ENCODE measurements at regions not wholly inside any gene's neighbourhood (a gene's known extent, or its start where the extent isn't known, plus 50 kb on each side); places are given as distances from the start of the nearest gene placed in this dataset.

DNA sequence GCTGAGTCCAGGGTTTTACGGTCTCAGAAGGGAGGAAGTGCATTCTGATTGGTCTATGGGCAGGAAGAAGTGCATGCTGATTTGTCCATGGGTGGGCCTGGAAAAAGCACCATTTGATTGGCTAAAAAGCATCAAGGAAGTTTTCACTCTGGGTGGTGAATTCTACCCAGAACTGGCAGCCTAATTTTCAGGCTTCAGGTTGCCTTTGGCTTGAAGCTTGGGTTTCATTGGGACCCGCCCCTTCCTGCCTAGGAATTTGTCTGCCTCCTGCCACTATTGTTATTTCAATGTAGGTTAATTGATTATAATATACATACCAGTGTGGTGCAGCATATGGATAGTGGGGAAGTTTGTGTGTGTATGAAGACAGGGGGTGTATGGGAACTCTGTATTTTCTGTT is 1355.9 kb downstream of the SI start:
- ChIA-PET CTCF (no interaction called here), POLR2A (no interaction called here), RAD21 (ENCODE audit: low non-redundant PET in 1 of 2, low total read pairs in 2 of 2, uncharacterized antibody in 2 of 2, unreplicated experiment in 2 of 2) (no interaction called here)
- H3K4me1 ChIP-seq (ENCODE audit: control insufficient read depth in 1 of 2, insufficient read depth in 2 of 2, low read length in 2 of 2) = no peaks in the 10 kb centered on the region
- no peak overlapping the region for H3K4me3 ChIP-seq (replicated peaks in 1 of 2; ENCODE audit: low read depth in 1 of 2, low read length in 2 of 2)
- intact Hi-C loops (cut with micrococcal nuclease) = no loop called here
- H3K9me3 ChIP-seq (ENCODE audit: control insufficient read depth in 1 of 2, insufficient read depth in 1 of 2, low read depth in 1 of 2, low read length in 2 of 2) = no peaks in the 10 kb centered on the region
- no peak for DNase-seq (ENCODE audit: low read depth, low spot score)
- H3K27ac ChIP-seq (ENCODE audit: low read depth, low read length) = no peak overlapping the region
- no peak overlapping the region for H2AFZ ChIP-seq (ENCODE audit: low read depth, low read length, poor library complexity, severe bottlenecking)
- H4K20me1 ChIP-seq (ENCODE audit: insufficient read depth) = no peaks in the 10 kb centered on the region; the same call in 1 of the 2 replicates
- no peaks in the 10 kb centered on the region for H3K36me3 ChIP-seq (ENCODE audit: control insufficient read depth in 1 of 2, insufficient read depth in 2 of 2, low read length in 2 of 2)
- TF ChIP-seq ATF3 (IDR thresholded peaks at IDR 0.05) (no peak), SP1 (IDR thresholded peaks at IDR 0.05; ENCODE audit: low read depth) (no peak), POLR2A (IDR thresholded peaks at IDR 0.05; ENCODE audit: borderline replicate concordance, extremely low read depth, insufficient read depth, insufficient read length) (no peak)
- TF ChIP-seq, protein P1, sequence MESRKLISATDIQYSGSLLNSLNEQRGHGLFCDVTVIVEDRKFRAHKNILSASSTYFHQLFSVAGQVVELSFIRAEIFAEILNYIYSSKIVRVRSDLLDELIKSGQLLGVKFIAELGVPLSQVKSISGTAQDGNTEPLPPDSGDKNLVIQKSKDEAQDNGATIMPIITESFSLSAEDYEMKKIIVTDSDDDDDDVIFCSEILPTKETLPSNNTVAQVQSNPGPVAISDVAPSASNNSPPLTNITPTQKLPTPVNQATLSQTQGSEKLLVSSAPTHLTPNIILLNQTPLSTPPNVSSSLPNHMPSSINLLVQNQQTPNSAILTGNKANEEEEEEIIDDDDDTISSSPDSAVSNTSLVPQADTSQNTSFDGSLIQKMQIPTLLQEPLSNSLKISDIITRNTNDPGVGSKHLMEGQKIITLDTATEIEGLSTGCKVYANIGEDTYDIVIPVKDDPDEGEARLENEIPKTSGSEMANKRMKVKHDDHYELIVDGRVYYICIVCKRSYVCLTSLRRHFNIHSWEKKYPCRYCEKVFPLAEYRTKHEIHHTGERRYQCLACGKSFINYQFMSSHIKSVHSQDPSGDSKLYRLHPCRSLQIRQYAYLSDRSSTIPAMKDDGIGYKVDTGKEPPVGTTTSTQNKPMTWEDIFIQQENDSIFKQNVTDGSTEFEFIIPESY (IDR thresholded peaks at IDR 0.05; ENCODE audit: extremely low read depth, insufficient replicate concordance, low read length) = no peak
- no peaks in the 10 kb centered on the region for H3K27me3 ChIP-seq (ENCODE audit: insufficient read depth, low read length)
- no peaks in the 10 kb centered on the region for H3K9me2 ChIP-seq (ENCODE audit: insufficient read depth)
- no peaks in the 10 kb centered on the region for H3K79me2 ChIP-seq (ENCODE audit: insufficient read depth, low read length)
- H3K4me2 ChIP-seq (ENCODE audit: low read length) = no peak overlapping the region
- ATAC-seq = no peak
- BruUV-seq (replicated peaks) = no TSS peak
- H3K9ac ChIP-seq (ENCODE audit: low read length) = no peak overlapping the region

DNA sequence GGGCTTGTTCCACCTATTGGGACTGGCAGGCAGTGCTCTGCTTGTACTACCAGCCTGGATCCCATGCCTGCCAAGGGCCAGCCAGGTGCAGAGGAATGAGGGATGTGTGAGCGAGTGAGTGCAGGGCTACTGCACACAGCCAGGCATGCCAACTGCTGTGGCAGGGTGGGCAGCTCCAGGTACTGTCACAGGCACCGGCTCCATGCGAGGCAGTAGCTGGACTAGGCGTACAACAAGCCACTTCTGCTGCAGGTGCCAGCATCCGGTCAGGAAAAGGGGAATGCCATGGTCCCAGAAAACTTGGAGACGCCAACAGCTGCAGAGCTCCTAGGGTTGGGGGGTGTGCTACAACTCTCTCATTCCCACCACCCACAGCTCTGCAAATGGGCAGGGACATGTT is 1356.7 kb downstream of the SI start:
- no peaks in the 10 kb centered on the region for H3K9me3 ChIP-seq (ENCODE audit: control insufficient read depth in 1 of 2, insufficient read depth in 1 of 2, low read depth in 1 of 2, low read length in 2 of 2)
- CTCF ChIA-PET = no interaction called here
- no peaks in the 10 kb centered on the region for H3K4me1 ChIP-seq (ENCODE audit: control insufficient read depth in 1 of 2, insufficient read depth in 2 of 2, low read length in 2 of 2)
- POLR2A ChIA-PET = no interaction called here
- H3K27ac ChIP-seq (ENCODE audit: low read depth, low read length) = no peak overlapping the region
- no TSS peak for BruUV-seq (replicated peaks)
- H3K27me3 ChIP-seq (ENCODE audit: insufficient read depth, low read length) = no peaks in the 10 kb centered on the region
- no peaks in the 10 kb centered on the region for H3K9me2 ChIP-seq (ENCODE audit: insufficient read depth)
- H3K36me3 ChIP-seq (ENCODE audit: control insufficient read depth in 1 of 2, insufficient read depth in 2 of 2, low read length in 2 of 2) = no peaks in the 10 kb centered on the region
- H3K4me2 ChIP-seq (ENCODE audit: low read length) = no peak overlapping the region
- no peak overlapping the region for H3K9ac ChIP-seq (ENCODE audit: low read length)
- H3K4me3 ChIP-seq (replicated peaks in 1 of 2; ENCODE audit: low read depth in 1 of 2, low read length in 2 of 2) = no peak overlapping the region
- RAD21 ChIA-PET (ENCODE audit: low non-redundant PET in 1 of 2, low total read pairs in 2 of 2, uncharacterized antibody in 2 of 2, unreplicated experiment in 2 of 2) = no interaction called here
- DNase-seq (ENCODE audit: low read depth, low spot score) = no peak
- H3K79me2 ChIP-seq (ENCODE audit: insufficient read depth, low read length) = no peaks in the 10 kb centered on the region
- no peaks in the 10 kb centered on the region; the same call in 1 of the 2 replicates for H4K20me1 ChIP-seq (ENCODE audit: insufficient read depth)
- H2AFZ ChIP-seq (ENCODE audit: low read depth, low read length, poor library complexity, severe bottlenecking) = no peak overlapping the region
- no peak for ATAC-seq
- intact Hi-C loops (cut with micrococcal nuclease) = no loop called here
- TF ChIP-seq FOSL1 (IDR thresholded peaks at IDR 0.05; ENCODE audit: low read depth) = no peak
- no peak for TF ChIP-seq YY1 (IDR thresholded peaks at IDR 0.05; ENCODE audit: extremely low read depth, insufficient replicate concordance, low read depth, low read length)
- no peak for TF ChIP-seq EGR1 (IDR thresholded peaks at IDR 0.05; ENCODE audit: low read depth)
- TF ChIP-seq MAX (IDR thresholded peaks at IDR 0.05) = no peak
- no peak for TF ChIP-seq TCF7L2 (IDR thresholded peaks at IDR 0.05; ENCODE audit: borderline replicate concordance, extremely low read depth, insufficient read depth, insufficient read length)
- no peak for TF ChIP-seq ZFX (IDR thresholded peaks at IDR 0.05)
- no peak for TF ChIP-seq CBX3 (IDR thresholded peaks at IDR 0.05; ENCODE audit: low read depth)
- TF ChIP-seq, protein P2, sequence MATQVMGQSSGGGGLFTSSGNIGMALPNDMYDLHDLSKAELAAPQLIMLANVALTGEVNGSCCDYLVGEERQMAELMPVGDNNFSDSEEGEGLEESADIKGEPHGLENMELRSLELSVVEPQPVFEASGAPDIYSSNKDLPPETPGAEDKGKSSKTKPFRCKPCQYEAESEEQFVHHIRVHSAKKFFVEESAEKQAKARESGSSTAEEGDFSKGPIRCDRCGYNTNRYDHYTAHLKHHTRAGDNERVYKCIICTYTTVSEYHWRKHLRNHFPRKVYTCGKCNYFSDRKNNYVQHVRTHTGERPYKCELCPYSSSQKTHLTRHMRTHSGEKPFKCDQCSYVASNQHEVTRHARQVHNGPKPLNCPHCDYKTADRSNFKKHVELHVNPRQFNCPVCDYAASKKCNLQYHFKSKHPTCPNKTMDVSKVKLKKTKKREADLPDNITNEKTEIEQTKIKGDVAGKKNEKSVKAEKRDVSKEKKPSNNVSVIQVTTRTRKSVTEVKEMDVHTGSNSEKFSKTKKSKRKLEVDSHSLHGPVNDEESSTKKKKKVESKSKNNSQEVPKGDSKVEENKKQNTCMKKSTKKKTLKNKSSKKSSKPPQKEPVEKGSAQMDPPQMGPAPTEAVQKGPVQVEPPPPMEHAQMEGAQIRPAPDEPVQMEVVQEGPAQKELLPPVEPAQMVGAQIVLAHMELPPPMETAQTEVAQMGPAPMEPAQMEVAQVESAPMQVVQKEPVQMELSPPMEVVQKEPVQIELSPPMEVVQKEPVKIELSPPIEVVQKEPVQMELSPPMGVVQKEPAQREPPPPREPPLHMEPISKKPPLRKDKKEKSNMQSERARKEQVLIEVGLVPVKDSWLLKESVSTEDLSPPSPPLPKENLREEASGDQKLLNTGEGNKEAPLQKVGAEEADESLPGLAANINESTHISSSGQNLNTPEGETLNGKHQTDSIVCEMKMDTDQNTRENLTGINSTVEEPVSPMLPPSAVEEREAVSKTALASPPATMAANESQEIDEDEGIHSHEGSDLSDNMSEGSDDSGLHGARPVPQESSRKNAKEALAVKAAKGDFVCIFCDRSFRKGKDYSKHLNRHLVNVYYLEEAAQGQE (IDR thresholded peaks at IDR 0.05; ENCODE audit: low read depth) = no peak
- TF ChIP-seq ZNF274 (IDR thresholded peaks at IDR 0.05; ENCODE audit: low read depth, low read length) = no peak

All from HCT116 (cell line).